ENCODE measurements at regions not wholly inside any gene's neighbourhood (a gene's known extent, or its start where the extent isn't known, plus 50 kb on each side); places are given as distances from the start of the nearest gene placed in this dataset.
"Not testable (repeated sequence)": the region's sequence is repeated elsewhere in the genome, so short reads cannot be mapped to it uniquely, and the experiment has no call there.

DNA sequence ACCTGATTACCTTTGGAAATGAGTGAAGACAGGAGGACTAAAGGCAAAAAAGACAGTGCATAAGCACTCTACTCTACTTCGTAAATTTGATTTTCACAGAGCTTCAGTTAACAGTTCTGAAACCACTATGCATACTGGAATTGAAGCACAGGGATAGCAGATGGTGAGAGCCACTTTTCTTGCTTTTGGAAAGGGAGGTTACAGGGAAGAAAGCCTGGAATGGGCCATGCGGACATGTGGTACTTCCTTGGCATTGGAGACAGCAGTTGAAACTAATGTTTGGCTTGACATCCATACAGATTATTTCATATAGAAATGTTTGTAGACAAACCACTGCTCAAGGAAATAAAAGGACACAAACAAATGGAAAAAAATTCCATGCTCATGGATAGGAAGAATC is 585.6 kb upstream of the RAB6C start:
- no peak overlapping the region for H3K4me3 ChIP-seq (ENCODE audit: low read depth, low read length)
- TF ChIP-seq, protein P1, sequence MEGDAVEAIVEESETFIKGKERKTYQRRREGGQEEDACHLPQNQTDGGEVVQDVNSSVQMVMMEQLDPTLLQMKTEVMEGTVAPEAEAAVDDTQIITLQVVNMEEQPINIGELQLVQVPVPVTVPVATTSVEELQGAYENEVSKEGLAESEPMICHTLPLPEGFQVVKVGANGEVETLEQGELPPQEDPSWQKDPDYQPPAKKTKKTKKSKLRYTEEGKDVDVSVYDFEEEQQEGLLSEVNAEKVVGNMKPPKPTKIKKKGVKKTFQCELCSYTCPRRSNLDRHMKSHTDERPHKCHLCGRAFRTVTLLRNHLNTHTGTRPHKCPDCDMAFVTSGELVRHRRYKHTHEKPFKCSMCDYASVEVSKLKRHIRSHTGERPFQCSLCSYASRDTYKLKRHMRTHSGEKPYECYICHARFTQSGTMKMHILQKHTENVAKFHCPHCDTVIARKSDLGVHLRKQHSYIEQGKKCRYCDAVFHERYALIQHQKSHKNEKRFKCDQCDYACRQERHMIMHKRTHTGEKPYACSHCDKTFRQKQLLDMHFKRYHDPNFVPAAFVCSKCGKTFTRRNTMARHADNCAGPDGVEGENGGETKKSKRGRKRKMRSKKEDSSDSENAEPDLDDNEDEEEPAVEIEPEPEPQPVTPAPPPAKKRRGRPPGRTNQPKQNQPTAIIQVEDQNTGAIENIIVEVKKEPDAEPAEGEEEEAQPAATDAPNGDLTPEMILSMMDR (conservative IDR thresholded peaks at IDR 0.05; ENCODE audit: low read depth, low read length) = no peak
- no peak for DNase-seq (ENCODE audit: low read depth)

DNA sequence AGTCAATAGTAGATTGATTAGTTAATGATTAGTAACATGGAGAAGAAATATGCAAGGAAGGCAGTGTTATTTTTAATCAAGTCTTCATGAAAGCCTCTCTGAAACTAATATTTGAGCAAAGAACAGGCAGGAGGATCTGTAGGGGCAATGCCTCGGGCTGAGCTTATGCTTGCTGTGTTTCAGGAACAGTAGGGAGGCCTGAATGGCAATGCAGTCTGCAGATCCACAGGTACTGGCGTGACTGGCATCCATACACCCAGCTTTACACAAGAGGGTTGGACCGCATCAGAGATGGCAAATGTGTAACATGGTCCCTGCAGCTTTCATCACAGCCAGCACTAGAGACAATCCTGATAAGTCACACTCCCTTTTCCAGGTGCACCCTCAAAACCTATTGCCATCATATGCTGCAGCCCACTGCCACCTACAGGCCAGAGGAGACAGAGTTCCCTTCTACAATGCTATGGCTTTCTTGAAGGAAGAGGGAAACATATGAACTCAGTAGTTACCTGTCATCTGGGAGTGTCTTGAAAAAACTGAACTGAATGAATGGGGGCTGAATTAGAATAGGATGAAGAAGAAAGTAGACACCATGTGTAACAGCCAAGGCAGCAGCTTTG is 582.4 kb upstream of the RAB6C start:
- DNase-seq (ENCODE audit: low read depth) = peak; percentile 50
- H3K4me3 ChIP-seq (ENCODE audit: low read depth, low read length) = no peak overlapping the region
- TF ChIP-seq, protein P1 (conservative IDR thresholded peaks at IDR 0.05; ENCODE audit: low read depth, low read length) = peak; percentile 69

DNA sequence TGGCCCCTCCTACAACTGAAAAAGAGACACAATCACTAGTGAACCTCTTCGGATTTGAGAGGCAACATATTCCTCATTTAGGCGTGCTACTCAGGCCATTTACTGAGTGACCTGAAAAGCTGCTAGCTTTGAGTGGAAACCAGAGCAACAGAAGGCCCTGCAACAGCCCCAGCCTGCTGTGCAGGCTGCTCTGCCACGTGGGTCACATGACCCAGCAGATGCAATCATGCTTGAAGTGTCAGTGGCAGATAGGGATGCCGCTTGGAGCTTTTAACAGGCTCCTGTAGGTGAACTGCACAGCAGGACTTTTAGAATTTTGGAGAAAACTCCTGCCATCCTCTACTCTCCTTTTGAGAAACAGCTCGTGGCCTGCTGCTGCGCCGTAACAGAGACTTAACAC is 578.6 kb upstream of the RAB6C start:
- TF ChIP-seq, protein P1 (conservative IDR thresholded peaks at IDR 0.05; ENCODE audit: low read depth, low read length) = no peak
- no peak for DNase-seq (ENCODE audit: low read depth)
- H3K4me3 ChIP-seq (ENCODE audit: low read depth, low read length) = no peak overlapping the region

DNA sequence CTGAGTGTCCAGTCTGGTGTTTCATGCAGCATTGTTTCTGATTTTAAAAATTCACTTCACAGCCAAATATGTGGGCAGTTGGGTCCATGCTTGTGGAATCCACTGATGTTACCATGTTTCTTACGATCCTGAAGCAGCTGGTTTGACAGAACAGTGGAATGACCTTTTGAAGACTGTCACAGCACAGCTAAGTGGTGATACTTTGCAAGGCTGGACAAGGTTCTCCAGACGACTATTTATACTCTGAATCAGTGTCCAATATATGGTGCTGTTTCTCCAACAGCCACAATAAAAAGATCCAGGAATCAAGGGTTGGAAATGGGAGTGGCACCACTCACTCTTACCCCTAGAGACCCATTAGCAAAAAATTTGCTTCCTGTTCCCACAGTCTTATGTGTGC is 577.4 kb upstream of the RAB6C start:
- no peak for DNase-seq (ENCODE audit: low read depth)
- no peak overlapping the region for H3K4me3 ChIP-seq (ENCODE audit: low read depth, low read length)
- TF ChIP-seq, protein P1 (conservative IDR thresholded peaks at IDR 0.05; ENCODE audit: low read depth, low read length) = no peak

DNA sequence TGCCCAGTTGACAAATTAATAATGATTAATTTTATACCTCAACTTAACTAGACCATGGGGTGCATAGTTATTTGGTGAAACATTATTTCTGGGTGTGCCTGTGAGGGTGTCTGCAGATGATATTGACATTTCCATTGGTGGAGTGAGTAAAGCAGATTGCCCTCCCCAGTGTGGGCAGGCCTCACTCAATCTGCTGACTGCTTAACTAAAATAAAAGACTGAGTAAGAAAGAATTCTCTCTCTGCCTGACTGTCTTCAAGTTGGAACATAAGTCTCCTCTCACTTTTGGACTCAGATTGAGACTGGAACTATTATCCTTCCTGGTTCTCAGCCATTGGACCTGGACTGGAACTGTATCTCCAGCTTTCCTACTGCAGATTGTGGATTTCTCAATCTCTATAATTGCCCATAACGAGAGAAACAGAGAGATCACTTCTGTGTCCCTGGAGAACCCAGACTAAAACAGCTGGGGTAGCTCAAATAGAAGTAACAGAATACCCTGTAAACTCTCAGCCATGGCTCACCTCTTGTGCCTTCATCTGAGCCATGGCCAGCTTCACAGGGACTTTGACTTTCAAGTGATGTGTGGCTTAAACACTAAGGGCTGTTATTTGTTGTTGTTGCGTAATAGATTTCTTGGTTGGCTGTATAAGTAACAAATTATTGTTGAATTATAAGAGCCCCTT is 575.3 kb upstream of the RAB6C start:
- DNase-seq (ENCODE audit: low read depth) = no peak
- H3K4me3 ChIP-seq (ENCODE audit: low read depth, low read length) = no peak overlapping the region
- TF ChIP-seq, protein P1 (conservative IDR thresholded peaks at IDR 0.05; ENCODE audit: low read depth, low read length) = no peak

DNA sequence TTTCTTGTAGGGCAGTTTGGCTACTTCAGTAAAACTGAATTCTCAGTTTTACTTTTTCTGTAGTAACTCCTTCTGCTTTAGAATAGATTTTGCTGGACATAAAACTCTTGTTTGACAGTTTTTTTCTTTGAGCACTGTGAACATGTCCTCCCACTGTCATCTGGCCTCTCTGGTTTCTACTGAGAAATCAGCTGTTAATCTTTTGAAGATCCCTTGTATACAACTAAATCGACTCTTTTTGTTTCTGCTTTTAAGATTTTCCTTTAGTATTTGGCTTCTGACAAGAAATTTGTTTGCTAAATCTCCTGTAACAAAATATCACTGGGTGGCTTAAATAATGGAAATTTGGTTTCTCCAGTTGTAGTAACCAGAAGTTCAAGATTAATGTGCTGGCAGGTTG is 570.9 kb upstream of the RAB6C start:
- TF ChIP-seq, protein P1 (conservative IDR thresholded peaks at IDR 0.05; ENCODE audit: low read depth, low read length) = no peak

DNA sequence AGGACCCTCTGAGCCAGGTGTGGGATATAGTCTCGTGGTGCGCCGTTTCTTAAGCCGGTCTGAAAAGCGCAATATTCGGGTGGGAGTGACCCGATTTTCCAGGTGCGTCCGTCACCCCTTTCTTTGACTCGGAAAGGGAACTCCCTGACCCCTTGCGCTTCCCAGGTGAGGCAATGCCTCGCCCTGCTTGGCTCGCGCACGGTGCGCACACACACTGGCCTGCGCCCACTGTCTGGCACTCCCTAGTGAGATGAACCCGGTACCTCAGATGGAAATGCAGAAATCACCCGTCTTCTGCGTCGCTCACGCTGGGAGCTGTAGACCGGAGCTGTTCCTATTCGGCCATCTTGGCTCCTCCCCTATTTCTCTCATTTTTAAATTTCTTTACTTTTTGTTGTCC is 562.4 kb upstream of the RAB6C start:
- H3K4me3 ChIP-seq (ENCODE audit: low read depth, low read length); DNase-seq (ENCODE audit: low read depth): not testable (repeated sequence)

More for the DNA sequence above, 570.9 kb upstream of the RAB6C start:
- no peak for DNase-seq (ENCODE audit: low read depth)
- H3K4me3 ChIP-seq (ENCODE audit: low read depth, low read length) = no peak overlapping the region

Measured in choroid plexus epithelial cell (primary cell).